GM12878 (cell line): ENCODE measurements at regions not wholly inside any gene's neighbourhood (a gene's known extent, or its start where the extent isn't known, plus 50 kb on each side); places are given as distances from the start of the nearest gene placed in this dataset.

ENCODE experiments used
- ATAC-seq: fragments of 200-7000 bp; cut with Tn5 transposase; 3 replicates; pipeline ENCODE4 v1.9.1; 2020; ENCODE audit warnings: mild to moderate bottlenecking, moderate library complexity
- BruUV-seq: library from RNA; stranded (reverse); fragments of 400-500 nt; replicated peaks from 2 replicates; lab custom pipeline; 2021; lab: Mats Ljungman, UMichigan
- CTCF ChIA-PET: fragments of 300-600 bp; sonication (Branson Sonifier 250); formaldehyde crosslinking; extraction: SDS; loops from one replicate; lab custom pipeline; 2021; ENCODE audit warnings: inconsistent platforms; lab: Yijun Ruan, JAX
- POLR2A ChIA-PET: fragments of 350-600 bp; formaldehyde crosslinking; extraction: SDS; loops from one replicate; lab custom pipeline; 2021; ENCODE audit warnings: inconsistent platforms; lab: Charles Lee
- RAD21 ChIA-PET: fragments of 300-600 bp; sonication (Branson Sonifier 250); formaldehyde crosslinking; loops from one replicate; lab custom pipeline; 2023; ENCODE audit warnings: antibody characterized with exemption; ENCODE audit not compliant: unreplicated experiment; lab: Charles Lee
- SMC1A ChIA-PET: fragments of 300-600 bp; sonication (Branson Sonifier 250); formaldehyde crosslinking; loops from one replicate; lab custom pipeline; 2023; ENCODE audit not compliant: unreplicated experiment, uncharacterized antibody; lab: Charles Lee
- DNase-seq: peaks from one replicate; pipeline ENCODE4 v3.0.0-alpha.2; 2011; ENCODE audit warnings: low read depth, low spot score
- FAIRE-seq: peaks from 3 replicates; lab custom pipeline; 2011; peaks lifted over from hg19 to GRCh38; lab: Jason Lieb, UNC
- H2AFZ ChIP-seq: 2 replicates; pipeline ENCODE4 v1.6.0; 2011; ENCODE audit warnings: low read depth, low read length, control low read depth; ENCODE audit not compliant: control insufficient read depth
- H3K27ac ChIP-seq: 2 replicates; pipeline ENCODE4 v1.5.1; 2011; ENCODE audit warnings: control low read depth; ENCODE audit not compliant: control insufficient read depth, insufficient read depth
- H3K27me3 ChIP-seq, 2 experiments: replicated peaks in 1 of 2; 2 replicates each; pipeline versions ENCODE4 v1.6.0 to v1.6.1; 2011; ENCODE audit warnings: low read length in 1 of 2; ENCODE audit not compliant: control insufficient read depth in 2 of 2, insufficient read depth in 2 of 2
- H3K36me3 ChIP-seq, 2 experiments: 2 replicates each; pipeline ENCODE4 v1.5.1; 2011; ENCODE audit warnings: low read length in 1 of 2; ENCODE audit not compliant: control insufficient read depth in 2 of 2, insufficient read depth in 2 of 2
- H3K4me1 ChIP-seq: 2 replicates; pipeline ENCODE4 v1.6.1; 2011; ENCODE audit warnings: mild to moderate bottlenecking, low read length, moderate library complexity, mixed read lengths; ENCODE audit not compliant: control insufficient read depth, insufficient read depth
- H3K4me2 ChIP-seq: 2 replicates; pipeline ENCODE4 v1.6.0; 2011; ENCODE audit warnings: control low read depth; ENCODE audit not compliant: control insufficient read depth, insufficient read depth
- H3K4me3 ChIP-seq: fragments of 200-600 bp; sonication (generic); 2 replicates; pipeline ENCODE4 v1.5.1; 2016
- H3K79me2 ChIP-seq: 2 replicates; pipeline ENCODE4 v1.6.0; 2011; ENCODE audit warnings: low read length; ENCODE audit not compliant: control insufficient read depth, insufficient read depth
- H3K9ac ChIP-seq: 2 replicates; pipeline ENCODE4 v1.8.0; 2011; ENCODE audit warnings: low read length, control low read depth, mixed read lengths; ENCODE audit not compliant: control insufficient read depth, insufficient read depth
- H3K9me3 ChIP-seq: replicated peaks from 3 replicates; pipeline ENCODE4 v1.5.1; 2011; ENCODE audit warnings: mild to moderate bottlenecking, low read length; ENCODE audit not compliant: control insufficient read depth, insufficient read depth
- H4K20me1 ChIP-seq: 2 replicates; pipeline ENCODE4 v1.6.0; 2011; ENCODE audit not compliant: control insufficient read depth, insufficient read depth
- ASH2L ChIP-seq: fragments of 300-600, 200-600 bp; sonication (generic); IDR thresholded peaks from 2 replicates; pipeline ENCODE4 v1.6.1; 2017; ENCODE audit warnings: low read depth, mild to moderate bottlenecking, borderline replicate concordance
- FOS ChIP-seq: IDR thresholded peaks from 3 replicates; pipeline ENCODE4 v1.6.1; 2011; ENCODE audit warnings: borderline replicate concordance; ENCODE audit not compliant: insufficient read length; ENCODE audit errors: extremely low read depth
- HDAC2 ChIP-seq: fragments of 200-600 bp; sonication (generic); IDR thresholded peaks from 2 replicates; pipeline ENCODE4 v1.6.1; 2017
- IRF3 ChIP-seq: fragments of 450-650 bp; IDR thresholded peaks from 2 replicates; pipeline ENCODE4 v1.6.1; 2014; ENCODE audit warnings: mild to moderate bottlenecking
- IRF4 ChIP-seq: IDR thresholded peaks from 2 replicates; pipeline ENCODE4 v1.6.1; 2011; ENCODE audit warnings: low read depth, low read length
- MTA3 ChIP-seq: IDR thresholded peaks from 2 replicates; pipeline ENCODE4 v1.6.1; 2012; ENCODE audit warnings: low read length, inconsistent platforms, borderline replicate concordance
- NFXL1 ChIP-seq: fragments of 450-650 bp; IDR thresholded peaks from 2 replicates; pipeline ENCODE4 v1.6.1; 2017; ENCODE audit warnings: antibody characterized with exemption, mild to moderate bottlenecking, borderline replicate concordance
- RB1 ChIP-seq: fragments of 450-650 bp; formaldehyde crosslinking; IDR thresholded peaks from 2 replicates; pipeline ENCODE4 v1.6.1; 2017; ENCODE audit warnings: mild to moderate bottlenecking, borderline replicate concordance
- RUNX3 ChIP-seq: IDR thresholded peaks from 2 replicates; pipeline ENCODE4 v1.6.1; 2012; ENCODE audit warnings: low read length, inconsistent platforms
- ZNF274 ChIP-seq: IDR thresholded peaks from one replicate; pipeline ENCODE4 v1.8.0; 2011; ENCODE audit not compliant: insufficient read length, insufficient read depth
- WGBS: methylation state at CpG from one replicate; pipeline ENCODE4 v1.1.6; 2016; ENCODE audit warnings: low lambda C conversion rate; ENCODE audit not compliant: insufficient replicate concordance, insufficient coverage; ENCODE audit errors: missing lambda C conversion rate; 5-methylcytosine and 5-hydroxymethylcytosine counted together
- in situ Hi-C: fragments of 300-500 bp; cut with MboI; formaldehyde crosslinking; loops from 9 replicates; pipeline ENCODE4 v1.14.3; 2018; ENCODE audit warnings: mixed read lengths
- intact Hi-C: fragments of 100-400 bp; cut with micrococcal nuclease; formaldehyde crosslinking; loops from one replicate; pipeline ENCODE4 v1.14.2; 2022; ENCODE audit not compliant: unreplicated experiment

DNA sequence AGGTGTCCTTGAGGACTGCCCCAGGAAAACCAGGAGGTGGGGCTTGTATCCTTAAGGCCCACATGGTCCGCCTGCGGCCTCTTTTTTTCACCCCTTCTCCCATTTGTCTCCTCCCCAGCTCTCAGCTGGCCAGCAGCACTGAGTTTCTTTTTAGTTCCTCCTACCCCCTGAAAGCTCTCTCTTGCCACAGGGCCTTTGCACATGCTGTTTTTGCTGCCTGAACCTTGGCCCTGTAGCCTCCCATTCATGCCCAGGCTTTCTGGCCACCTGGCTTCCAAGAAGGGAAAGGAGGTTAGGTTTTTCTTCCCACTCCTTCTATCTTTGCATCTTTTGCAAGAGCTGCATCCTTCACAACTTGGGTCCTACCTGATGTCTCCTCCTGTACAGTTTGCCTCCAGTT lies 358.1 kb downstream of the VRK1 start:
- Histone ChIP-seq H3K36me3 (no peaks in the 10 kb centered on the region), H3K79me2 (no peaks in the 10 kb centered on the region), H3K9ac (no peak overlapping the region), H3K9me3 (no peaks in the 10 kb centered on the region; the same call in 2 of the 3 replicates), H3K4me1 (no peaks in the 10 kb centered on the region), H3K27ac (no peak overlapping the region), H3K4me3 (no peak overlapping the region), H3K4me2 (no peak overlapping the region), H2AFZ (no peak overlapping the region), H3K27me3 (no peaks in the 10 kb centered on the region), H4K20me1 (no peaks in the 10 kb centered on the region)
- ChIA-PET CTCF (no interaction called here), POLR2A (no interaction called here), RAD21 (no interaction called here), SMC1A (no interaction called here)
- no peak for DNase-seq
- BruUV-seq, result no TSS peak
- intact Hi-C loops, result no loop called here
- ATAC-seq, result no peak
- TF ChIP-seq IRF3, result no peak
- TF ChIP-seq RUNX3, result no peak
- no peak for TF ChIP-seq MTA3
- TF ChIP-seq HDAC2, result no peak
- TF ChIP-seq ASH2L, result no peak
- no peak for TF ChIP-seq RB1
- TF ChIP-seq FOS, result no peak
- TF ChIP-seq ZNF274, result no peak
- no peak for TF ChIP-seq IRF4
- 0% methylated on average over 2 of the region's 2 CpGs for WGBS
- in situ Hi-C loops, result no loop called here
- no peak for FAIRE-seq

DNA sequence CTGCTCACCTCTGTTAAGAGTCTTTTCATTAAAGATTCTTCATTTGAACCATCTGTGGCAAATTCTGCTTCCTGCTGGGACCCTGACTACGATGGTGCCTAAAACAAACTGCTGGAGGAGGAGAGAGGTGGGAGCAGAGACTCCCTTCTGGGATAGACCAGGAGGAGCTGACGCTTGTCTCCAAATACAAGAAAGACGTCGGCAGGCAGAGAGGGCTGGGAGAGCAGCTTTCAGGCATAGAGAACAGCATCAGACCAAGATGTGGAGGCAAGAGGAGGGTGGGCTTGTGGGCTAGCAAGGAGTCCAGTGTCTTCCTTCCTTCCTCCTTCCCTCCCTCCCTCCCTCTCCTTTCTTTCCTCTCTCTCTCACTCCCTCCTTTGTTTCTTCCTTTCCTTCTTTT lies 358.6 kb downstream of the VRK1 start:
- Histone ChIP-seq H3K27me3 (no peaks in the 10 kb centered on the region), H3K79me2 (no peaks in the 10 kb centered on the region), H3K9me3 (no peaks in the 10 kb centered on the region; the same call in 2 of the 3 replicates), H3K4me3 (no peak overlapping the region), H4K20me1 (no peaks in the 10 kb centered on the region), H3K9ac (no peak overlapping the region), H3K4me2 (no peak overlapping the region), H3K36me3 (no peaks in the 10 kb centered on the region), H3K27ac (no peak overlapping the region), H3K4me1 (no peaks in the 10 kb centered on the region), H2AFZ (no peak overlapping the region)
- intact Hi-C loops (no loop called here), in situ Hi-C loops (no loop called here)
- SMC1A ChIA-PET, result no interaction called here
- no peak for FAIRE-seq
- BruUV-seq, result no TSS peak
- RAD21 ChIA-PET, result no interaction called here
- TF ChIP-seq NFXL1, result no peak
- no peak for DNase-seq
- ATAC-seq, result no peak
- POLR2A ChIA-PET, result no interaction called here
- CTCF ChIA-PET, result no interaction called here
- WGBS, result 23% methylated on average over 4 of the region's 4 CpGs
